ENCODE measurements at regions not wholly inside any gene's neighbourhood (a gene's known extent, or its start where the extent isn't known, plus 50 kb on each side); places are given as distances from the start of the nearest gene placed in this dataset.
A peak's percentile ranks its signal among the peaks of the same experiment; 100 is the strongest.
"Not testable (repeated sequence)": the region's sequence is repeated elsewhere in the genome, so short reads cannot be mapped to it uniquely, and the experiment has no call there.

GRCh38 chr5:81830596-81830995, 79.7 kb upstream of the SSBP2 start:
- no peak for DNase-seq

- no peak for DNase-seq
These were observed 78.3 kb upstream of the SSBP2 start for GRCh38 chr5:81829242-81829641.

- DNase-seq, result no peak
These were observed 76.6 kb upstream of the SSBP2 start for GRCh38 chr5:81827500-81827899.

- no peak for DNase-seq
These were observed 75.2 kb upstream of the SSBP2 start for GRCh38 chr5:81826128-81826527.

GRCh38 chr5:81825237-81825636, 74.3 kb upstream of the SSBP2 start:
- peak in 9 of 51 donors; percentile 7 to 36 (median 19) for DNase-seq

- DNase-seq, result not testable (repeated sequence)
These were observed 72.8 kb upstream of the SSBP2 start for GRCh38 chr5:81823736-81824135.

- no peak for DNase-seq
These were observed 70.0 kb upstream of the SSBP2 start for GRCh38 chr5:81820863-81821262.

GRCh38 chr5:81820318-81820636, 69.4 kb upstream of the SSBP2 start:
- DNase-seq, result no peak

- no peak for DNase-seq
These were observed 68.8 kb upstream of the SSBP2 start for GRCh38 chr5:81819556-81820317.

- no peak for DNase-seq
These were observed 67.1 kb upstream of the SSBP2 start for GRCh38 chr5:81817980-81818379.

GRCh38 chr5:81817086-81817485, 66.2 kb upstream of the SSBP2 start:
- DNase-seq, result peak in 11 of 51 donors; percentile 5 to 35 (median 19)

- no peak for DNase-seq
These were observed 64.4 kb upstream of the SSBP2 start for GRCh38 chr5:81815321-81815720.

- no peak for DNase-seq
These were observed 57.2 kb upstream of the SSBP2 start for GRCh38 chr5:81808106-81808505.

- no peak for DNase-seq
These were observed 54.2 kb upstream of the SSBP2 start for GRCh38 chr5:81805086-81805485.

GRCh38 chr5:81803812-81804211, 52.9 kb upstream of the SSBP2 start:
- no peak for DNase-seq

GRCh38 chr5:81802625-81803024, 51.7 kb upstream of the SSBP2 start:
- no peak for DNase-seq

GRCh38 chr5:81802020-81802419, 51.1 kb upstream of the SSBP2 start:
- no peak for DNase-seq

- DNase-seq, result no peak
These were observed 49.9 kb upstream of the SSBP2 start for GRCh38 chr5:81800797-81801196.

Data from hypothalamus (tissue), 51 donors.